ENCODE measurements at regions not wholly inside any gene's neighbourhood (a gene's known extent, or its start where the extent isn't known, plus 50 kb on each side); places are given as distances from the start of the nearest gene placed in this dataset.

- H3K4me1 ChIP-seq (ENCODE audit: control insufficient read depth, extremely low read depth, insufficient read depth, low read length), result no peaks in the 10 kb centered on the region
- no peaks in the 10 kb centered on the region for H3K36me3 ChIP-seq (ENCODE audit: control insufficient read depth, insufficient read depth, low read length)
- no peaks in the 10 kb centered on the region for H3K9me3 ChIP-seq (ENCODE audit: control insufficient read depth, insufficient read depth, low read depth, low read length)
- H3K4me3 ChIP-seq (replicated peaks in 1 of 4; ENCODE audit: control extremely low read depth in 1 of 4, insufficient read depth in 1 of 4, low read depth in 3 of 4, low read length in 4 of 4), result no peak overlapping the region
- TF ChIP-seq CTCF (conservative IDR thresholded peaks at IDR 0.05 in 1 of 2, IDR thresholded peaks at IDR 0.05 in 1 of 2; ENCODE audit: low read depth in 1 of 2, low read length in 2 of 2) (no peak), EZH2 (IDR thresholded peaks at IDR 0.05; ENCODE audit: low read length, missing control alignments) (no peak)
- no peak for DNase-seq (ENCODE audit: low read depth in 2 of 2)
- no peak overlapping the region for H3K27ac ChIP-seq (ENCODE audit: insufficient read depth, low read length)
- no peak overlapping the region for H3K9ac ChIP-seq (ENCODE audit: insufficient read depth, low read length)
- H3K79me2 ChIP-seq (ENCODE audit: control insufficient read depth, insufficient read depth, low read length), result no peaks in the 10 kb centered on the region
- H2AFZ ChIP-seq (ENCODE audit: low read length), result no peak overlapping the region
- H4K20me1 ChIP-seq (ENCODE audit: control insufficient read depth, extremely low read depth, insufficient read depth, low read length), result no peaks in the 10 kb centered on the region
- H3K4me2 ChIP-seq (ENCODE audit: extremely low read depth, insufficient read depth, low read length), result no peak overlapping the region
- no peaks in the 10 kb centered on the region for H3K27me3 ChIP-seq (ENCODE audit: control insufficient read depth, insufficient read depth, low read length)
These were observed 368.7 kb upstream of the RAB6C start for GRCh38 chr2:129610766-129611165.

GRCh38 chr2:129611471-129611870 lies 368.0 kb upstream of the RAB6C start:
- Histone ChIP-seq H3K27me3 (ENCODE audit: control insufficient read depth, insufficient read depth, low read length) (no peaks in the 10 kb centered on the region), H3K79me2 (ENCODE audit: control insufficient read depth, insufficient read depth, low read length) (no peaks in the 10 kb centered on the region), H3K36me3 (ENCODE audit: control insufficient read depth, insufficient read depth, low read length) (no peaks in the 10 kb centered on the region), H3K4me1 (ENCODE audit: control insufficient read depth, extremely low read depth, insufficient read depth, low read length) (no peaks in the 10 kb centered on the region), H4K20me1 (ENCODE audit: control insufficient read depth, extremely low read depth, insufficient read depth, low read length) (no peaks in the 10 kb centered on the region), H3K27ac (ENCODE audit: insufficient read depth, low read length) (no peak overlapping the region), H3K4me3 (replicated peaks in 1 of 4; ENCODE audit: control extremely low read depth in 1 of 4, insufficient read depth in 1 of 4, low read depth in 3 of 4, low read length in 4 of 4) (no peak overlapping the region), H3K9ac (ENCODE audit: insufficient read depth, low read length) (no peak overlapping the region), H3K9me3 (ENCODE audit: control insufficient read depth, insufficient read depth, low read depth, low read length) (no peaks in the 10 kb centered on the region), H2AFZ (ENCODE audit: low read length) (no peak overlapping the region), H3K4me2 (ENCODE audit: extremely low read depth, insufficient read depth, low read length) (no peak overlapping the region)
- DNase-seq (ENCODE audit: low read depth in 2 of 2), result no peak
- TF ChIP-seq CTCF (conservative IDR thresholded peaks at IDR 0.05 in 1 of 2, IDR thresholded peaks at IDR 0.05 in 1 of 2; ENCODE audit: low read depth in 1 of 2, low read length in 2 of 2) (no peak), EZH2 (IDR thresholded peaks at IDR 0.05; ENCODE audit: low read length, missing control alignments) (no peak)

GRCh38 chr2:129619471-129619870 lies 360.0 kb upstream of the RAB6C start:
- Histone ChIP-seq H3K4me3 (replicated peaks in 1 of 4; ENCODE audit: control extremely low read depth in 1 of 4, insufficient read depth in 1 of 4, low read depth in 3 of 4, low read length in 4 of 4) (no peak overlapping the region), H3K27me3 (ENCODE audit: control insufficient read depth, insufficient read depth, low read length) (no peaks in the 10 kb centered on the region), H3K4me1 (ENCODE audit: control insufficient read depth, extremely low read depth, insufficient read depth, low read length) (no peaks in the 10 kb centered on the region), H2AFZ (ENCODE audit: low read length) (no peak overlapping the region), H3K79me2 (ENCODE audit: control insufficient read depth, insufficient read depth, low read length) (no peaks in the 10 kb centered on the region), H3K9me3 (ENCODE audit: control insufficient read depth, insufficient read depth, low read depth, low read length) (no peaks in the 10 kb centered on the region), H3K36me3 (ENCODE audit: control insufficient read depth, insufficient read depth, low read length) (no peaks in the 10 kb centered on the region), H3K27ac (ENCODE audit: insufficient read depth, low read length) (no peak overlapping the region), H3K4me2 (ENCODE audit: extremely low read depth, insufficient read depth, low read length) (no peak overlapping the region), H4K20me1 (ENCODE audit: control insufficient read depth, extremely low read depth, insufficient read depth, low read length) (no peaks in the 10 kb centered on the region), H3K9ac (ENCODE audit: insufficient read depth, low read length) (no peak overlapping the region)
- DNase-seq (ENCODE audit: low read depth in 2 of 2), result no peak
- no peak for TF ChIP-seq EZH2 (IDR thresholded peaks at IDR 0.05; ENCODE audit: low read length, missing control alignments)
- TF ChIP-seq CTCF (conservative IDR thresholded peaks at IDR 0.05 in 1 of 2, IDR thresholded peaks at IDR 0.05 in 1 of 2; ENCODE audit: low read depth in 1 of 2, low read length in 2 of 2), result no peak
